GM19328 (cell line): ENCODE measurements at regions not wholly inside any gene's neighbourhood (a gene's known extent, or its start where the extent isn't known, plus 50 kb on each side); places are given as distances from the start of the nearest gene placed in this dataset.

Source experiments
- ATAC-seq: cut with Tn5 transposase; IDR thresholded peaks from one replicate; pipeline ENCODE4 v1.9.1; 2021; ENCODE audit warnings: mild to moderate bottlenecking, moderate library complexity; ENCODE audit not compliant: unreplicated experiment

DNA sequence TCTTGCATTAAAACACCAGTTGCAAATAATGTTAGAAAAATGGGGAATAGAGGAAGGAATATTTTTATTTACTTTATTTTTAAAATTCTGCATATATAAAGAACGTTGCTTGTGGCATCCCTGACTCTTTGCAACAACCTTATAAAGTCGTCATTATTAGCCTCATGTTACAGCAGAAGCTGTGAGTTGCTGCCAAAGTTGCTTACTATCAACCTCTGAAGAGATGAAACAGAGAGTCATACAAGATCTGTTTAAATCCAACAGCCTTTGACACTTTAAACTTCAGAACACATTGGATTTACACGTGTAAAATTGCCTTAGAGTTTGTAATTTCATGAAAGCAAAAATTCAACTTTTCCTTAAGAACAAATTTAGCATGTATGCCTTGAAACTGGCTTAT is 221.9 kb downstream of the MRPL39 start:
- no peak for ATAC-seq

DNA sequence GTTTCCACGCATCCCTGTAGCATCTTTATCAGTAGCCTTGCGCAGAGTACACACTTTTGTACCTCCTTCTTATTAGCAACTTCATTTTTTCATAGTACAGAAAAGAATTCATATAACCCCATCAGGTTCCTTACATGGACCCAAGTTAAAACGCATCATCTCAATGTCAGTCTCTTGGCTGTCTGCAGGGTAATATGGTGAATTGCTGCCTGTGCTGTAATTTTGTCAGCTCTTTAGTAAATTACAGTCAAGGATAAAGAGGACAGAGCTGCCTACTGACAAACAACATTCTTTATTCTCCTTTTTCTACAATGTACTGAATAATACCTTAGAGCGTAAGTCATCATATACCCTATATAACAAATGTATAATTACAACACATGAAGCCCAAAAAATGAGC is 222.5 kb downstream of the MRPL39 start:
- ATAC-seq, result no peak

GRCh38 chr21:25383545-25383944 is 223.7 kb downstream of the MRPL39 start:
- no peak for ATAC-seq

GRCh38 chr21:25381936-25382452 is 225.3 kb downstream of the MRPL39 start:
- no peak for ATAC-seq

GRCh38 chr21:25375675-25376074 is 231.6 kb downstream of the MRPL39 start:
- no peak for ATAC-seq

GRCh38 chr21:25373126-25374082 is 233.9 kb downstream of the MRPL39 start:
- no peak for ATAC-seq

GRCh38 chr21:25371841-25372425 is 235.3 kb downstream of the MRPL39 start:
- no peak for ATAC-seq

DNA sequence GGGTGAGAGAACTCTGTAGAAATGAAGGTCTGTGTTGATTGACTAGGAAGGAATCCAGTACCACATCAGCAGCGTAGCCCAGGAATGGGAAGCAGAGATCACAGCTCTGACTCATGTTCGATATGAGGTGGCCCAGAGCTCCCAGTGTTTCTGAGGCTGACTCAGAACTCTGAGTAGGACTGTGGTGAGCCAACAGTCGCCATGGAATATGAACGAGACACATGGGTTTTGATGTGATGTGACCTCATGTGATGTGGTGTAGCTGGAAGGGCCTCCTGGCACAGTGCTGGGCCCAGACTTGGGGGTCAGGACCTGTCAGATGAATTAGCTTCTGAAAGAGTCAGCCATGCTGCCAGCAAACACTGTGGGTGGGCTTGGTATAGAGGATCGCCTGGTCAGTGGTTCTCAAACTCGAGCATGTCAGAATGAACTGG is 237.0 kb downstream of the MRPL39 start:
- no peak for ATAC-seq

GRCh38 chr21:25369524-25370300 is 237.6 kb downstream of the MRPL39 start:
- no peak for ATAC-seq

DNA sequence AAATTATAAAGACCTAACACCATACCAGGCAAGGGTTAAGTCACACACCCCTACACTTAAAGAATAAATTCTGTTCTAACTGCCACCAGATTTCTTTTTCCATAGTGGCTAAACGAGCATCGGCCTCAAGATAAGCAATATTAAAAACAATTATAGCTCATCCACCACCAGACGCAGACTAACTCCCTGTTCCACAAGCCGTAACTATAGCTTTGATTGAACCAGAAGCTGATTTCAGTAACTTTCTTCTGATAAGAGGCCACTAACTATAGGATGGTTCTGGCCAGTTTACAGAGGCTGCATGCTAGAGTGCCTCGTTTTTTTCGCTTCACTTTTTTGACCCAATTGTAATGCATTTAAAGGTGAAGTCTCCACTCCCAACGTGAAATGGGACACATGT is 238.8 kb downstream of the MRPL39 start:
- no peak for ATAC-seq

GRCh38 chr21:25366116-25366515 is 241.2 kb downstream of the MRPL39 start:
- ATAC-seq, result no peak

- no peak for ATAC-seq
These were observed 244.7 kb downstream of the MRPL39 start for GRCh38 chr21:25362375-25363267.

DNA sequence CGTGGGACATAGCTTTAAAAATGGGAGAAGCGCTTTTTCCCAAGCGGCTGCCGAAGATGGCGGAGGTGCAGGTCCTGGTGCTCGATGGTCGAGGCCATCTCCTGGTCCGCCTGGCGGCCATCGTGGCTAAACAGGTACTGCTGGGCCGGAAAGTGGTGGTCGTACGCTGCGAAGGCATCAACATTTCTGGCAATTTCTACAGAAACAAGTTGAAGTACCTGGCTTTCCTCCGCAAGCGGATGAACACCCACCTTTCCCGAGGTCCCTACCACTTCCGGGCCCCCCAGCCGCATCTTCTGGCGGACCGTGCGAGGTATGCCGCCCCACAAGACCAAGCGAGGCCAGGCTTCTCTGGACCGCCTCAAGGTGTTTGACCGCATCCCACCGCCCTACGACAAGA is 245.5 kb downstream of the MRPL39 start:
- no peak for ATAC-seq

- ATAC-seq, result no peak
These were observed 246.2 kb downstream of the MRPL39 start for GRCh38 chr21:25361097-25361496.

- no peak for ATAC-seq
These were observed 246.7 kb downstream of the MRPL39 start for GRCh38 chr21:25360593-25360992.

DNA sequence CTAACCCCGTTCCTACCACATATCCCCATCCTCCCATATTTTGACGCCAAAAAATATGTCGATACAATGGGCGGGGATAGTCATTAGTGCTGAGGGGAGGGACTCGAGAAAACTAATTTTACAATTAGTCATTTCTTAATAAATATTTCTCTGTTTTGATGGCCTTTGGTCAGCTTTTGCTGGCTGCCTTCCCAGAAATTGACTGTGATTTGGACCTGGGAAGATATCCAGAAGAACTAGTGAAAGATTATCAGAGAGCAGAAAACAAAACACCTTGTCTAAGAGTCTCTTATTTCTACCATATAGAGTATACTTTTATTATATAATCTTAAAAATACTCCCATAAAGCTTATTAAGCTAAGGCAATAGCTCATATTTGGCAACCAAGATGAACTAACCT is 247.6 kb downstream of the MRPL39 start:
- no peak for ATAC-seq

GRCh38 chr21:25350056-25350455 is 257.2 kb downstream of the MRPL39 start:
- ATAC-seq, result no peak

DNA sequence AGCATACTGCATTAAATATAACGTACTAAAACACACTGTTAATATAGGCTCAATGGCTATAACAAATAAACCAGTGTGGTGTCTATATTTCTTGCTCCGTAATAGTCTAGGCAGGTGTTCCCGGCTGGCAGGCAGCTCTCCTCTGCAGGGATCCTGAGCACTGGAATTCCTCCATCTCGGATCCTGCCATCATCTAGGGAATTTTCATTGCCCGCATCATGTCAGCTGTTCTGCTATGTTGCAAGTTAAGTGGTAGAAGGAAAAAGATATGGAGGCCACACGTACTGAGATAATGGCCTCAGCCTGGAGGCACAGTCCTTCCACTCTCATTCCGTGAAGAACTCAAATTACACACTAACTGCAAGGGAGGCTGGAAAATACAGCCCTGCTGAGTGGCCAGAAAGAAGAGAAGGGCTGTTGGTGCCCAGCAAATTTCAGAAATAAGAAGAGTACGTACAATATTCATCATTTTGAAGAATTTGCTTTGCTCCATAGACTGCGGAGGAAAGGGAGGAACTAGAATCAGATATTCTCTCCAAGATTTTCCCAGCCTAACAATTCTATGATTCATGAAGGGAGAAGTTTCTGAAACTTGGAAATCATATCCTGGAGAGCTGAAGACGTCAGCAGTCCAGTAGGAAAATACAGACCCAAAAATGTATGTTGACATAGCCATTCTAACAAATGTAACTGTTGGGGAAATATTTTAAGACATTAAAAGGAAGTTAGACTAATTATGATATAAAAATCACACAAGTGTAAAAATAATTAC is 263.3 kb downstream of the MRPL39 start:
- no peak for ATAC-seq

DNA sequence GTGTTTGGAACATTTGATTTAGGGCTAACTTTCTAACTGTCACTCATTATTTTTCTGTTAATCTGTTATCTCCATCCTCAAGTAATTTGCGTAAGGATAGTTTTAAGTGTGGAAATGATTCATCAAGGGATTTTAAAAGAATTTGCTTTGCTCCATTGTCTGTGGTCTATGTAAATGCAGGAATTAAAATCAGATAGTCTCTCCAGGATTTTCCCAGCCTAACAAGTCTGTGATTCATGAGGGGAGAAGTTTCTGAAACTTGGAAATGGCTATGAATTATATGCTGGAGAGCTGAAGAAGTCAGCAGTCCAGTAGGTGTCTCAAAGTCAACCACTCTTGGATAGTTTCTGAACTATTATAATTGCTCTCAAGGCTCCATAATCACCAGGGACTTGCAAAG is 264.5 kb downstream of the MRPL39 start:
- ATAC-seq, result no peak

DNA sequence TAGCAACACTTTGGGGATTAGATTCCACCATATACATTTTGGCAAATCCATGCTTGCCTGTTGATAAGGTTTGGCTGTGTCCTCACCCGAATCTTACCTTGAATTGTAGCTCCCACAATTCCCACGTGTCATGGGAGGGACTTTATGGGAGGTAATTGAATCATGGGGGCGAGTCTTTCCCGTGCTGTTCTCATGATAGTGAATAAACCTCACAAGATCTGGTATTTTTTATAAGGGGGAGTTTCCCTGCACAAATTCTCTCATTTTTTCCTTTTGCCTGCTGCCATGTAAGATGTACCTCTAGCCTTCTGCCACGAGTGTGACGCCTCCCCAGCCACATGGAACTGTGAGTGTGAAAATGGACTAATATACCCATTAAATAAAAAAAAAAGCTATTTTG is 265.3 kb downstream of the MRPL39 start:
- no peak for ATAC-seq
